PC-3 (cell line): ENCODE measurements at regions not wholly inside any gene's neighbourhood (a gene's known extent, or its start where the extent isn't known, plus 50 kb on each side); places are given as distances from the start of the nearest gene placed in this dataset.

Source experiments
- CTCF ChIP-seq: fragments of 300-600 bp; sonication (generic); conservative IDR thresholded peaks from 2 replicates; pipeline ENCODE4 v1.5.1; 2017; ENCODE audit warnings: antibody characterized with exemption, low read depth, mild to moderate bottlenecking, low read length
- EZH2 ChIP-seq: fragments of 300-600 bp; sonication (generic); IDR thresholded peaks from one replicate; pipeline ENCODE4 v1.6.1; 2017; ENCODE audit warnings: antibody characterized with exemption, mild to moderate bottlenecking, low read length; ENCODE audit not compliant: unreplicated experiment
- EZH2phosphoT487 ChIP-seq: fragments of 300-600 bp; sonication (generic); IDR thresholded peaks from 2 replicates; pipeline ENCODE4 v1.6.1; 2018; ENCODE audit warnings: mild to moderate bottlenecking, antibody characterized with exemption, low read length, borderline replicate concordance

- TF ChIP-seq CTCF = no peak
- no peak for TF ChIP-seq EZH2
- TF ChIP-seq EZH2phosphoT487 = no peak
Measured at GRCh38 chr6:141402489-141402888, 730.2 kb upstream of the GJE1 start.
